ENCODE measurements at regions not wholly inside any gene's neighbourhood (a gene's known extent, or its start where the extent isn't known, plus 50 kb on each side); places are given as distances from the start of the nearest gene placed in this dataset.

DNA sequence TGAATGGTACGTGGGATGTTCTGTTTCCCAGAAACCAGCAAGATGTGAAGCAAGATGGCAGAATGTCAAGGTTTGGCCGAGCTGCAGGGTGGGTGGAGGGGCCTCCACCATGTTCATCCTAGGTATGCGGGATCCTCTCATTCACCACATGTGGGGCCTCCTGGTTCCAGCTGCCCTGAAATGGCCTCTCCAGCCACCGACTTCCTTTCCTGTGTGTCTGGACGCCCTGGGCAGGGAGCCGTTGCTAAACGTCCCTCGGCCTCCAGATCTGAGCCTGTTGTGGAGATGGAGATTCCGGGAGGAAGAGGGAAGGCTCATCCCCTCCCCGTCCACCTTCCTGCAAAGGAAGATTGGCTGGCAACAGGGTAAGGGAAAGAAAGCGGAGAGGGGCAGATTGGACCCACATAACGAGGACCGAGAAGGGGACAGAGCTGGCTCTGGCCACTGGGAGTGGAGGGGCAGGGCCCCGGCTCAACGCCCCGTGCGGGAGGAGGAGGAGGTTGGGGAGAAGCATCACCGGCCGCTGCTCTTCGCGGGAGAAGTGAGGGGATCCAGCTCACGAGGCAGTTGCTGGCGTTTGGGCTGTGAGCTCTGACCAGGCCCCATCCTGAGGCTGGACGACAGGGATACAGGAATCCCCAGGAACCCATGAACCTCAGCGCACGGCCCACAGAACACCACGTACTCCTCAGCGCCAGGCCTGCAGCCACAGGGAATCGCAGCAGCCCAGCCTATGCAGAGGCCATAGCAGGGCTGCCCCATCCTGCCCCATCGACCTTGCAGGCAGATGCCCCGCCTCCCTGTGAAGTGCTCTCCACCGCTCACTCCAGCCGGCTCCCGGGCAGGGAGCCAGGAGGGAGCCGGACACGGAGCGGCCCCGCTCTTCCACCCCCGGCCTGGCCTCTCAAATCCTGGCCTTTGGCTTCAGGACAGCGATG is 98.3 kb downstream of the FOXL3 start:
- peaks cover 5% of the 10 kb centered on the region for H3K36me3 Mint-ChIP-seq (ENCODE audit: insufficient read depth, unreplicated experiment)
- H3K9me3 Mint-ChIP-seq (ENCODE audit: unreplicated experiment): peaks cover 9% of the 10 kb centered on the region
- H3K4me1 Mint-ChIP-seq (ENCODE audit: insufficient read depth, unreplicated experiment): no peaks in the 10 kb centered on the region
- no TSS peak for BruUV-seq (replicated peaks)
- no peak overlapping the region for H3K27ac Mint-ChIP-seq (ENCODE audit: low read depth, unreplicated experiment)
- TF ChIP-seq, protein P1, sequence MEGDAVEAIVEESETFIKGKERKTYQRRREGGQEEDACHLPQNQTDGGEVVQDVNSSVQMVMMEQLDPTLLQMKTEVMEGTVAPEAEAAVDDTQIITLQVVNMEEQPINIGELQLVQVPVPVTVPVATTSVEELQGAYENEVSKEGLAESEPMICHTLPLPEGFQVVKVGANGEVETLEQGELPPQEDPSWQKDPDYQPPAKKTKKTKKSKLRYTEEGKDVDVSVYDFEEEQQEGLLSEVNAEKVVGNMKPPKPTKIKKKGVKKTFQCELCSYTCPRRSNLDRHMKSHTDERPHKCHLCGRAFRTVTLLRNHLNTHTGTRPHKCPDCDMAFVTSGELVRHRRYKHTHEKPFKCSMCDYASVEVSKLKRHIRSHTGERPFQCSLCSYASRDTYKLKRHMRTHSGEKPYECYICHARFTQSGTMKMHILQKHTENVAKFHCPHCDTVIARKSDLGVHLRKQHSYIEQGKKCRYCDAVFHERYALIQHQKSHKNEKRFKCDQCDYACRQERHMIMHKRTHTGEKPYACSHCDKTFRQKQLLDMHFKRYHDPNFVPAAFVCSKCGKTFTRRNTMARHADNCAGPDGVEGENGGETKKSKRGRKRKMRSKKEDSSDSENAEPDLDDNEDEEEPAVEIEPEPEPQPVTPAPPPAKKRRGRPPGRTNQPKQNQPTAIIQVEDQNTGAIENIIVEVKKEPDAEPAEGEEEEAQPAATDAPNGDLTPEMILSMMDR (IDR thresholded peaks at IDR 0.05; ENCODE audit: unreplicated experiment): no peak
- no peak overlapping the region for H3K4me3 Mint-ChIP-seq (ENCODE audit: unreplicated experiment)
- no peak for DNase-seq (ENCODE audit: unreplicated experiment)
- intact Hi-C loops (cut with micrococcal nuclease): no loop called here
- CTCF ChIA-PET: interaction anchor here (0.6 kb wide), 2 partner anchors 282 to 1640 kb away, joined by 3 to 4 read pairs; no protein-coding TSS in a partner anchor
- POLR2A ChIA-PET: no interaction called here
- H3K27me3 Mint-ChIP-seq (ENCODE audit: insufficient read depth, unreplicated experiment): peaks cover 15% of the 10 kb centered on the region

DNA sequence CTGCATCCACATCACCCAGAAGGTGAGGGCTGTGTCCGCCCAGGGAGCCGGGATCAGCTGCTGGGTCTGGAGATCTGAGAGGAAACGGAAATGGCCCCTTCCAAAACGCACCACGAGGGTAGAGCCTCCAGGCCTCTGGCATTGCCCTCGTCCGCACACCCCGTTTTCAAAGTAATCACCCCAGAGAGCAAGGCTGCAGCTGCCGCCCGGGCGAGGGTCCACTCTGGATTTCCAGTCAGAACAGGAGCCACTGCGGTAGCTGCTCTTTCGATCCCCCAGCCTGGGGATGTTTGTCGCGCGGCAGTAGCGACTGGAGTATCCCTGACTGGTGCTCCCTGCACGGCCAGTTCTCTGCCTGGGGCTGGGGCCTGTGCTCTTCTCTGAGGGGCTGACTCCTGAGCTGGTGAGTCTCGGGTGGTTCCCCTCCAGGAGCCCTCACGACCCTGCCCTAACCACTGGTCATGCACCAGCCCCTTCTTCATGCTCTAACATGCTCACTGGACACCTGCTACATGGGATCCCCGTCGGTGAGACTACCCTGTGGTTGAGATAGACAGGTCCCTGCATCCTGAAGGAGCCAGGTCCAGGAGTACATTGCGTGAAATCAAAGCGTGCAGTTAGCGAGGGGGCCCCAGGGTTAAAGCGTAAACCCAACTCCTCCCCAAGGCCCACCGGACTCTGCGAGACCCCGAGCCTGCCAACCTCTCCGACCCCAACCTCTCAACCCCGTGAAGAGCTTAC is 99.2 kb downstream of the FOXL3 start:
- no peak overlapping the region for H3K4me3 Mint-ChIP-seq (ENCODE audit: unreplicated experiment)
- POLR2A ChIA-PET: no interaction called here
- H3K4me1 Mint-ChIP-seq (ENCODE audit: insufficient read depth, unreplicated experiment): no peaks in the 10 kb centered on the region

DNA sequence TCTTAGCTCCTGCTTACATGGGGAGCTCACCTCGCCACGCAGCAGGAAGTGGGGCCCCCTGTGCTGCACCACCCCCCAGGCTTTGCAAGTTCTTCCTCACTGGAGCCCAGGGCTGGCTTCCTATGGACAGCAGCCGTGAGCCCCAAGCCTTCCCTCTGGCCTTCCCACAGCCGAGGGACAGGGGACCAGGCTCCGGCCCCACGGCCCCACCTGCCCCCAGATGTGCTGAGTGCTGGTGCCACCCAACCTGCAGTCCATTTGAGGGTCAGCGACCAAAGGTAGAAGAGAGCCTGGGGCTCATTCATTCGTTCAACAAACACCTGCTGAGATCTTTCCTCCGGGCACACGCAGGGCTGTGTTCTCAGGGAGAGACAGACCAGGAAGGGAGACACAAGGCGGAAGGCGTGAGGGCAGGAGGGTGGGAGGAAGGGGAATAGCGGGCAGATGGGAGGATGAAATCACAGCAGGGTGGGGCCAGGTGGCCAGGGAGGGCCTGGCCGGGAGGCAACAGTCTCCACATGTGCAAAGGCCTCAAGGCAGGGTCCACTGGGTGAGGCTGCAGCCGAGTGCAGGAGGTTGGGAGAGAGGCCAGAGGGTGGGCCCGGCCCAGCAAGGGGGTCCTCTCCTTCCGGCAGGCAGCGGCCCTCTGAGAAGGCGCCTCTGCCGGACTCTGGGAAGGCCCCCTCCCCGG is 100.1 kb downstream of the FOXL3 start:
- no TSS peak for BruUV-seq (replicated peaks)
- no peaks in the 10 kb centered on the region for H3K9me3 Mint-ChIP-seq (ENCODE audit: unreplicated experiment)
- POLR2A ChIA-PET: no interaction called here
- intact Hi-C loops (cut with micrococcal nuclease): no loop called here
- DNase-seq (ENCODE audit: unreplicated experiment): no peak
- H3K27ac Mint-ChIP-seq (ENCODE audit: low read depth, unreplicated experiment): no peak overlapping the region
- no peak overlapping the region for H3K4me3 Mint-ChIP-seq (ENCODE audit: unreplicated experiment)
- CTCF ChIA-PET: no interaction called here
- H3K36me3 Mint-ChIP-seq (ENCODE audit: insufficient read depth, unreplicated experiment): peaks cover 5% of the 10 kb centered on the region
- H3K27me3 Mint-ChIP-seq (ENCODE audit: insufficient read depth, unreplicated experiment): no peaks in the 10 kb centered on the region
- TF ChIP-seq, protein P1 (IDR thresholded peaks at IDR 0.05; ENCODE audit: unreplicated experiment): no peak
- H3K4me1 Mint-ChIP-seq (ENCODE audit: insufficient read depth, unreplicated experiment): no peaks in the 10 kb centered on the region

More for the DNA sequence above, 99.2 kb downstream of the FOXL3 start:
- Mint-ChIP-seq H3K36me3 (ENCODE audit: insufficient read depth, unreplicated experiment) (peaks cover 5% of the 10 kb centered on the region), H3K27me3 (ENCODE audit: insufficient read depth, unreplicated experiment) (peaks cover 7% of the 10 kb centered on the region), H3K9me3 (ENCODE audit: unreplicated experiment) (peaks cover 2% of the 10 kb centered on the region), H3K27ac (ENCODE audit: low read depth, unreplicated experiment) (no peak overlapping the region)
- TF ChIP-seq, protein P1 (IDR thresholded peaks at IDR 0.05; ENCODE audit: unreplicated experiment): no peak
- DNase-seq (ENCODE audit: unreplicated experiment): no peak
- no TSS peak for BruUV-seq (replicated peaks)
- CTCF ChIA-PET: no interaction called here
- intact Hi-C loops (cut with micrococcal nuclease): no loop called here
